HUDEP-2 (cell line): ENCODE measurements at regions not wholly inside any gene's neighbourhood (a gene's known extent, or its start where the extent isn't known, plus 50 kb on each side); places are given as distances from the start of the nearest gene placed in this dataset.
"Not testable (repeated sequence)": the region's sequence is repeated elsewhere in the genome, so short reads cannot be mapped to it uniquely, and the experiment has no call there.

Experiments used
- DNase-seq, 76 experiments: peaks; one replicate each; lab custom pipeline; 2025; ENCODE audit not compliant: unreplicated experiment in 76 of 76; lab: John Stamatoyannopoulos, UW

GRCh38 chr1:191452586-191452985 lies 705.7 kb upstream of the RGS18 start:
- DNase-seq = no peak

- no peak for DNase-seq
Observed at GRCh38 chr1:191453487-191453886, 704.8 kb upstream of the RGS18 start.

GRCh38 chr1:191457889-191458288 lies 700.4 kb upstream of the RGS18 start:
- no peak for DNase-seq

GRCh38 chr1:191460234-191460633 lies 698.0 kb upstream of the RGS18 start:
- DNase-seq = no peak

DNA sequence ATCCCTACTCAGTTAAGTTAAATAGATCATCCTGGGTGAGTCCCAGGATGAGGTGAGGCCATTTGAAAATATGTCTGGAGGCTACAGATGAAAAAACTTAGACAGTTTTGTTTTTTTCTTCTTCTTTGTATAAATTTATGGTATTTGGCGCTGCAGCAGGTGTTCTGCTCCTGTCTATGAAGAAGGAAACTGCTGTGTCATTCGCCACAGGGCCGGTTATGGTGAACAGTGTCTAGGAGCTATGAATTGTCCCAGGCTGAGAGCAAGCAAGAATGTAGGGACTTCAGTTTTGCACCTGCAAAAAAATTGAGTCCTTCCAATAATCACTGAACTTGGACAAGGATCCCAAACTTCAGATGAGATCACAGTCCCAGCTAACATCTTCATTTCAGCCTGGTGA lies 674.3 kb upstream of the RGS18 start:
- DNase-seq = no peak

GRCh38 chr1:191490303-191490702 lies 668.0 kb upstream of the RGS18 start:
- DNase-seq = no peak

DNA sequence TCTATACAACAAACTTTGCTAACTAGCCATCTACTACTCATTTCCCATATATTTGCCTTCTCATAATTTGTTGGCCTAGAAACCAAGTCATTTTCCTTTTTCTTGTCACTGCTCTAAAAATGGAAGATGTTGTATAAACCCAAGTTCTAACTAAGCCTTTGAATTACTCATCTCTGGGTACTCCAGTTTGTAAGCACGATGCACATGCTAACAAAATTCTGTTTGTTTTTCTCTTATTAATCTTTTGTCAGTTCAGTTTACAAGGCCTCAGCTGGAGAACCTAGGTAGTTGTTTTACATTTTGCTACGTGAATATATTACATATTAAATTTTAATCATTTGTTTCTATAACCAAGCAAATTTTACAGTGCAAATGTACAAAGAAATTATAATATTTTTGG lies 663.2 kb upstream of the RGS18 start:
- no peak for DNase-seq

GRCh38 chr1:191498318-191498717 lies 659.9 kb upstream of the RGS18 start:
- no peak for DNase-seq

DNA sequence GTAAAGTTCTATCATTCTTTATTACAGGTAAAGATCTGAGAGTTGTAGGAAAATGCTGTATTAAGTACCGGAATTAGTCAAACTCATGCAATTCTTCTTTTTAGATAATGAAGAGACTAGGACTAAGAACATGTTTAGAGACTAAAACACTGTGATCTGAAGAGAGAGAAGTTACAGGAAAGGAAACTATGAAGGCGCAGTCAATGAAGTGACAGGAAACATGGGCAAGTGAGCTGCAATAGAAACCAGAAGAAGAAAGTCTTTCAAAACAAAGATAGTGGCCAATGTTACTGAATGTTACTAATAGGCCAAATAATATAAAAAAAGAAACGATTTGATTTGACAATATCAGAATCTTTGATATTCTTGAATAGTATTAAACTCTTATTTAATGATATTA lies 659.4 kb upstream of the RGS18 start:
- no peak for DNase-seq

- DNase-seq = no peak
Observed at GRCh38 chr1:191504999-191505398, 653.3 kb upstream of the RGS18 start.

GRCh38 chr1:191508239-191508638 lies 650.0 kb upstream of the RGS18 start:
- no peak for DNase-seq

GRCh38 chr1:191511480-191511879 lies 646.8 kb upstream of the RGS18 start:
- DNase-seq = not testable (repeated sequence)

GRCh38 chr1:191517826-191518225 lies 640.4 kb upstream of the RGS18 start:
- DNase-seq = no peak

GRCh38 chr1:191519519-191519918 lies 638.7 kb upstream of the RGS18 start:
- DNase-seq = no peak

DNA sequence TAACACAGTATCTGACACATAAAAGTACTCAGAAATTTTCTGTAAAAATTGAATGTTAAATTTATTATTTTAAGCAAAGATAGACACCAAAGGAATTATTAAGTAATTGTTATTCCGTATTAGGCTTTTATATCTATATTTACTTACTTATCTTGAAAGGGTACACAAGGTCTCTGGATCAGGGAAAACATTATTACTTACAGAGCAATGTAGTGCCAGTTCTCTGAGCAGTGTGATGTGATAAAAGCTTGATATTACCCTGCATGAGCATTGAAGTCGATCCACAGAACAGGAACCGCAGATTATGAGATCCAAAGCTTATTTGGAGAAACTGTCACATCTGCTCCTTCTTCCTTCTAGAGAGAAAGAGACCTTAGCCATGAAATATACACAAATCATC lies 637.9 kb upstream of the RGS18 start:
- no peak for DNase-seq

GRCh38 chr1:191525944-191526343 lies 632.3 kb upstream of the RGS18 start:
- DNase-seq = not testable (repeated sequence)

DNA sequence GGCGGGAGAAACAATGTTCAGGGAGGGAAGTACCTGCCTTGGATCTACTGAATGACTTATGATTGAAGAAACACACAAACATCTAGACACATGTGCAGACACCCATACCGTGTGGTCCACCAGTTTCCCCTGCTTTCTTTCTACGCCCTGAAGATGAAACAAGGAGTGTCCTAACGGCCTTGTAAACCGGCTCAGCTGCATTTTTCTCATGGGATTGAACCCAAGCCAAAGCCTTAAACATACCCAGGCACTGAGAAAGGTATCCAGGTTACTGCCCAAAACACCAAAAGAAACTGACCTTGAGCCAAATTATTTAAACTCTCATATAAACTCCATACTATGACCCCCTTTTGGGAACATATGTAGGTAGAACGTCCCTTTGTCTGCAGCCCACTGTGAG lies 630.0 kb upstream of the RGS18 start:
- DNase-seq = no peak

DNA sequence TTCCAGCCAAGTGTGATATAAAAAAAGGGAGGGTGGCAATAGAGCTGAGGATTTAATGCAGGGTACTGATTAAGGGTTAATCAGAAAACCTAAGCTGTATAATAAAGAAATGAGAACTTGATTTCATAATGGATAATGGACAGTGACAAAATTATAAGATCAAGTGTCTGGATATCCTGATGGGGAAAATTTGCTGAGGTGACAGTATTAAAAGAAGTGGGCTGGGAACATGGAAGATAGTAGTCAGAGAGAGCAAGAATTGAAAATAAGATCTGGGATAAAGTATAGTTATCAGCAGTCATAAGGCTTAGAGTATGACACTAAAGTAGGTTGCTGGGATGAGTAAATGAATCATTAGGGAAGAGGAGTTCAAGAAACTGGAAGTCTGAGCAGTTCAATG lies 627.3 kb upstream of the RGS18 start:
- DNase-seq = no peak

DNA sequence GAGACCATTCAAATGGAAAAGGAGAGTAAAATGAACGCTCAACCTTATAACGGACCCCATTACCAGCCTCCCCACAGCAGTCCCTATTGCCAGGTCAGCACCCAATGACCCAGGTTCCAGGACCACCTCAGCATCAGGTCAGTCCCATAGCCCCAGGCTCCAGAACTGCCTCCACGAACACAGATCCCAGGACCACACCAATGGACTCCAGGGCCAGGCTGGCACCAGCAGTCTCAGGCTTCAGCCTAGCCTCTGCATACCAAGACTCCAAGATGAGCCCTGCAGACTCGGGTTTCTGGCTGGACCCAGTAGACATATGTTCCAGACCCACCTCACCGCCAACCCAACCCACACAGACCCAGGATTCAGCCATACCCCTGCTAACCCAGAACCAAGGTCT lies 625.0 kb upstream of the RGS18 start:
- DNase-seq = no peak

- DNase-seq = no peak
Observed at GRCh38 chr1:191536791-191537429, 621.4 kb upstream of the RGS18 start.

DNA sequence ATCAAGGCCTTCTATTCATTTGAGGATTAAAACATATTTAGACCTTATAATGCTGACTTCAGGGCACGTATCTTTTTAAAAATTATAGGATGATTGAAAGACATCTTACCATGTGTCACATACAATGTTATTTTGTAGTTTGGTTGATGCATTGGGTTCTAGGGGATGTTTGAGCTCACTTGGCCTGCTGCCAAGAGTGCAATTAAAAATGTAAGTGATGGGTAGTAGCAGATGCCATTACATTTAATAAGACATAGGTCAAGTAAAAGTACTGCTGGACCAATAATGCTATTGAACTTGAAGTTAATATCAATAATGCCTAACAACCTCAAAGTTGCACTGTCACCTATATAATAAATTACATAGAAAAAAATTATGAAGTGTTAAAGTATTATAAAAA lies 616.5 kb upstream of the RGS18 start:
- DNase-seq = no peak

DNA sequence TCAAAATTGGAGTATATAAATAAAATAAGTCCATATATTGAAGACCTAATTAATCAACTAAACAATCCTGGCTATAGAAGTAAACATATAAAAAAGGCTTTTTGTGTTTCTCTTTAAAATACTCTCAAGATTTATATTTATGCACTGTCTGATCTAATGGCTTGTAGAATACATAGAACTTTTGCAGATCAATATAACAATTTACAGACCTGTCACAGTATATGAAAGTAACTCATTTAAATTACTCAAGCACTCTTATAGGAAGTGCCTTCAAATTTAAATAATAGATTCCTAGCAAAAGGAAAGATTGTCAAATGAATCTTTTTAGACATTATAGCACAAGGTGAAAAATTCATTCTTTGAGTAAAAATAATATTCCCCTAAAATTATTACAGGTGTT lies 615.8 kb upstream of the RGS18 start:
- no peak for DNase-seq

DNA sequence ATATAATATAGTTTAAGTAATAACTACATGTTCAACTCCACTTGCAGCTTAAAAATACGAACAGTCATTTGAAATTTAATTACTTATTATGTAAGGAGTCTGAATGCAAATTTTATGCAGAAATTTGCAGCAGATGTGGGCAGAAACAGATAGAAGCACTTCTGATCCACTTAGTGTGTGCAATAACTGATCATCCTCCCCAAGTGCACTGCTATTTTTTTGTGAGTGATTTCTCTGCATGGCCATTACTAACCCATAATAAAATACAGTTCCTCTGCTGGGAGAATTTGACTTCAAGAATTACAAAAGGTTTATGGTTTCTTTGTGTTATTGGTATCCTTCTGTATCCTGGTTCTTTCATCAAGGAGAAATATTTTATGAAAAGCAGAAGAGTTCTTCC lies 611.5 kb upstream of the RGS18 start:
- no peak for DNase-seq
